Keratinocyte (primary cell): ENCODE measurements at regions not wholly inside any gene's neighbourhood (a gene's known extent, or its start where the extent isn't known, plus 50 kb on each side); places are given as distances from the start of the nearest gene placed in this dataset.
"Not testable (repeated sequence)": the region's sequence is repeated elsewhere in the genome, so short reads cannot be mapped to it uniquely, and the experiment has no call there.

Source experiments
- EZH2 ChIP-seq: IDR thresholded peaks from one replicate; pipeline ENCODE4 v1.6.1; 2012; ENCODE audit warnings: inconsistent platforms, mild to moderate bottlenecking, low read length, moderate library complexity
- TF ChIP-seq, protein P1 (sequence below), 3 experiments: IDR thresholded peaks in 1 of 3; conservative IDR thresholded peaks in 1 of 3; optimal IDR thresholded peaks in 1 of 3; 2 replicates in 2 of 3; 3 replicates in 1 of 3; pipeline versions ENCODE3 to v1.5.1; 2011; ENCODE audit warnings: low read length in 3 of 3, mild to moderate bottlenecking in 3 of 3, moderate library complexity in 2 of 3, control low read depth in 1 of 3, inconsistent platforms in 1 of 3; ENCODE audit not compliant: insufficient read depth in 2 of 3; ENCODE audit errors: extremely low read depth in 1 of 3

DNA sequence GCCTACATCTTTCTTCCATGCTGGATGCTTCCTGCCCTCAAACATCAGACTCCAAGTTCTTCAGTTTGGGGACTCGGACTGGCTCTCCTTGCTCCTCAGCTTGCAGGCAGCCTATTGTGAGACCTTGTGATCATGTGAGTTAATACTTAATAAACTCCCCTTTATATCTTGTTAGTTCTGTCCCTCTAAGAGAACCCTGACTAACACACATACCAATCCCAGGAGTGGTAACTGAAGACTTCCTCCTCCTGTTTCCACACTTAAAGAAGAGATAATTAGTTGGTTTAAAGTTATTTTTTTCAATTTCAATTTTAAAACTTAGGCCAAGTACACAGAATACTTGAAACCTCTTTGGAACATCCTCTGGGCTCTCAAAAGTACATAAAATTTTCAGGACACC, 294.2 kb upstream of the SGK1 start:
- TF ChIP-seq, protein P1, sequence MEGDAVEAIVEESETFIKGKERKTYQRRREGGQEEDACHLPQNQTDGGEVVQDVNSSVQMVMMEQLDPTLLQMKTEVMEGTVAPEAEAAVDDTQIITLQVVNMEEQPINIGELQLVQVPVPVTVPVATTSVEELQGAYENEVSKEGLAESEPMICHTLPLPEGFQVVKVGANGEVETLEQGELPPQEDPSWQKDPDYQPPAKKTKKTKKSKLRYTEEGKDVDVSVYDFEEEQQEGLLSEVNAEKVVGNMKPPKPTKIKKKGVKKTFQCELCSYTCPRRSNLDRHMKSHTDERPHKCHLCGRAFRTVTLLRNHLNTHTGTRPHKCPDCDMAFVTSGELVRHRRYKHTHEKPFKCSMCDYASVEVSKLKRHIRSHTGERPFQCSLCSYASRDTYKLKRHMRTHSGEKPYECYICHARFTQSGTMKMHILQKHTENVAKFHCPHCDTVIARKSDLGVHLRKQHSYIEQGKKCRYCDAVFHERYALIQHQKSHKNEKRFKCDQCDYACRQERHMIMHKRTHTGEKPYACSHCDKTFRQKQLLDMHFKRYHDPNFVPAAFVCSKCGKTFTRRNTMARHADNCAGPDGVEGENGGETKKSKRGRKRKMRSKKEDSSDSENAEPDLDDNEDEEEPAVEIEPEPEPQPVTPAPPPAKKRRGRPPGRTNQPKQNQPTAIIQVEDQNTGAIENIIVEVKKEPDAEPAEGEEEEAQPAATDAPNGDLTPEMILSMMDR (optimal IDR thresholded peaks at IDR 0.05 in 1 of 3, IDR thresholded peaks at IDR 0.05 in 1 of 3, conservative IDR thresholded peaks at IDR 0.05 in 1 of 3; ENCODE audit: extremely low read depth in 1 of 3, insufficient read depth in 2 of 3, low read length in 3 of 3): not testable (repeated sequence)
- not testable (repeated sequence) for TF ChIP-seq EZH2
